ENCODE measurements at regions not wholly inside any gene's neighbourhood (a gene's known extent, or its start where the extent isn't known, plus 50 kb on each side); places are given as distances from the start of the nearest gene placed in this dataset.
"Not testable (repeated sequence)": the region's sequence is repeated elsewhere in the genome, so short reads cannot be mapped to it uniquely, and the experiment has no call there.

DNA sequence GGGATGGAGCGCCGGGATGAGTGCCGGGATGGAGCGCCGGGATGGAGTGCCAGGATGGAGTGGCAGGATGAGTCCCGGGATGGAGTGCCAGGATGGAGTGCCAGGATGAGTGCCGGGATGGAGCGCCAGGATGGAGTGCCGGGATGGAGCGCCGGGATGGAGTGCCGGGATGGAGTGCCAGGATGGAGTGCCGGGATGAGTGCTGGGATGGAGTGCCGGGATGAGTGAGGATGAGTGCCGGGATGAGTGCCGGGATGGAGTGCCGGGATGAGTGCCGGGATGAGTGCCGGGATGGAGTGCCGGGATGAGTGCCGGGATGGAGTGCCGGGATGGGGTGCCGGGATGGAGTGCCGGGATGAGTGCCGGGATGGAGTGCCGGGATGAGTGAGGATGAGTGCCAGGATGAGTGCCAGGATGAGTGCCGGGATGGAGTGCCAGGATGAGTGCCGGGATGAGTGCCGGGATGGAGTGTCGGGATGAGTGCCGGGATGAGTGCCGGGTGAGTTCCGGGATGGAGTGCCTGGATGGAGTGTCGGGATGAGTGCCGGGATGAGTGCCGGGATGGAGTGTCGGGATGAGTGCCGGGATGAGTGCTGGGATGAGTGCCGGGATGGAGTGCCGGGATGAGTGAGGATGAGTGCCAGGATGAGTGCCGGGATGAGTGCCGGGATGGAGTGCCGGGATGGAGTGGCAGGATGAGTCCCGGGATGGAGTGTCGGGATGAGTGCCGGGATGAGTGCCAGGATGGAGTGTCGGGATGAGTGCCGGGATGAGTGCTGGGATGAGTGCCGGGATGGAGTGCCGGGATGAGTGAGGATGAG is 52.9 kb upstream of the HELT start:
- TF ChIP-seq CTCF (IDR thresholded peaks at IDR 0.05 in 4 of 5, conservative IDR thresholded peaks at IDR 0.05 in 1 of 5); POLR2A (IDR thresholded peaks at IDR 0.05): not testable (repeated sequence)

Measured in gastrocnemius medialis (tissue), 4 donors.